Neural cell (in vitro differentiated cells): ENCODE measurements at regions not wholly inside any gene's neighbourhood (a gene's known extent, or its start where the extent isn't known, plus 50 kb on each side); places are given as distances from the start of the nearest gene placed in this dataset.
"Not testable (repeated sequence)": the region's sequence is repeated elsewhere in the genome, so short reads cannot be mapped to it uniquely, and the experiment has no call there.

Experiments used
- CTCF ChIP-seq: fragments of 450-650 bp; IDR thresholded peaks from 2 replicates; pipeline ENCODE4 v1.5.1; 2014; ENCODE audit warnings: antibody characterized with exemption, mild to moderate bottlenecking, moderate library complexity; ENCODE audit not compliant: poor library complexity, severe bottlenecking
- EP300 ChIP-seq: fragments of 450-650 bp; conservative IDR thresholded peaks from 2 replicates; pipeline ENCODE4 v1.6.1; 2014; ENCODE audit warnings: antibody characterized with exemption, mild to moderate bottlenecking, moderate library complexity; ENCODE audit not compliant: poor library complexity, severe bottlenecking
- EZH2 ChIP-seq: fragments of 200-600, 300-800 bp; shearing (Covaris generic), sonication (generic); IDR thresholded peaks from 2 replicates; pipeline ENCODE4 v1.6.1; 2014; ENCODE audit warnings: antibody characterized with exemption, low read length, borderline replicate concordance, mild to moderate bottlenecking; ENCODE audit not compliant: insufficient read depth, poor library complexity, severe bottlenecking
- POLR2AphosphoS5 ChIP-seq: IDR thresholded peaks from 2 replicates; pipeline ENCODE4 v1.6.1; 2012
- RAD21 ChIP-seq: fragments of 450-650 bp; conservative IDR thresholded peaks from 2 replicates; pipeline ENCODE4 v1.6.1; 2014; ENCODE audit warnings: antibody characterized with exemption, mild to moderate bottlenecking, moderate library complexity
- REST ChIP-seq: IDR thresholded peaks from 2 replicates; pipeline ENCODE4 v1.6.1; 2012; ENCODE audit warnings: borderline replicate concordance

DNA sequence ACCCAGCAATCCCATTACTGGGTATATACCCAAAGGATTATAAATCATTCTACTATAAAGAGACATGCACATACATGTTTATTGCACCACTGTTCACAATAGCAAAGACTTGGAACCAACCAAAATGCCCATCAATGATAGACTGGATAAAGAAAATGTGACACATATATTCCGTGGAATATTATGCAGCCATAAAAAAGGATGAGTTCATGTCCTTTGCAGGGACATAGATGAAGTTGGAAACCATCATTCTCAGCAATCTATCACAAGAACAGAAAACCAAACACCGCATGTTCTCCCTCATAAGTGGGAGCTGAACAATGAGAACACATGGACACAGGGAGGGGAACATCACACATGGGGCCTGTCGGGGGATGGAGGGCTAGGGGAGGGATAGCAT is 113.2 kb upstream of the PRSS1 start:
- not testable (repeated sequence) for TF ChIP-seq CTCF, EZH2, POLR2AphosphoS5, EP300, RAD21, REST
